T1000 (cell line): ENCODE measurements at regions not wholly inside any gene's neighbourhood (a gene's known extent, or its start where the extent isn't known, plus 50 kb on each side); places are given as distances from the start of the nearest gene placed in this dataset.

Source experiments
- DNase-seq: peaks from one replicate; lab custom pipeline; 2025; ENCODE audit warnings: mixed read lengths; lab: John Stamatoyannopoulos, UW

GRCh38 chr4:138689593-138689992 is 326.0 kb upstream of the NOCT start:
- DNase-seq: no peak

- no peak for DNase-seq
These were observed 326.4 kb upstream of the NOCT start for GRCh38 chr4:138689187-138689586.

- no peak for DNase-seq
These were observed 327.0 kb upstream of the NOCT start for GRCh38 chr4:138688408-138689085.

- no peak for DNase-seq
These were observed 329.3 kb upstream of the NOCT start for GRCh38 chr4:138686106-138686835.

GRCh38 chr4:138685316-138685715 is 330.3 kb upstream of the NOCT start:
- DNase-seq: no peak

GRCh38 chr4:138680989-138681604 is 334.5 kb upstream of the NOCT start:
- peak; percentile 23 for DNase-seq

GRCh38 chr4:138680256-138680655 is 335.3 kb upstream of the NOCT start:
- no peak for DNase-seq

- DNase-seq: no peak
These were observed 336.4 kb upstream of the NOCT start for GRCh38 chr4:138678985-138679746.

- DNase-seq: no peak
These were observed 337.8 kb upstream of the NOCT start for GRCh38 chr4:138677748-138678147.

- no peak for DNase-seq
These were observed 338.4 kb upstream of the NOCT start for GRCh38 chr4:138677212-138677611.

- DNase-seq: no peak
These were observed 339.9 kb upstream of the NOCT start for GRCh38 chr4:138675685-138676084.

- DNase-seq: no peak
These were observed 341.4 kb upstream of the NOCT start for GRCh38 chr4:138674209-138674608.

GRCh38 chr4:138673053-138673452 is 342.5 kb upstream of the NOCT start:
- no peak for DNase-seq

- no peak for DNase-seq
These were observed 343.1 kb upstream of the NOCT start for GRCh38 chr4:138672393-138672976.

GRCh38 chr4:138671606-138672084 is 343.9 kb upstream of the NOCT start:
- no peak for DNase-seq

- no peak for DNase-seq
These were observed 344.5 kb upstream of the NOCT start for GRCh38 chr4:138671106-138671505.

GRCh38 chr4:138670681-138671080 is 344.9 kb upstream of the NOCT start:
- DNase-seq: no peak

GRCh38 chr4:138669479-138670315 is 345.9 kb upstream of the NOCT start:
- DNase-seq: no peak

GRCh38 chr4:138668309-138668708 is 347.3 kb upstream of the NOCT start:
- no peak for DNase-seq

- no peak for DNase-seq
These were observed 349.2 kb upstream of the NOCT start for GRCh38 chr4:138666366-138666765.

GRCh38 chr4:138665851-138666250 is 349.7 kb upstream of the NOCT start:
- DNase-seq: no peak
